ENCODE measurements at regions not wholly inside any gene's neighbourhood (a gene's known extent, or its start where the extent isn't known, plus 50 kb on each side); places are given as distances from the start of the nearest gene placed in this dataset.

DNA sequence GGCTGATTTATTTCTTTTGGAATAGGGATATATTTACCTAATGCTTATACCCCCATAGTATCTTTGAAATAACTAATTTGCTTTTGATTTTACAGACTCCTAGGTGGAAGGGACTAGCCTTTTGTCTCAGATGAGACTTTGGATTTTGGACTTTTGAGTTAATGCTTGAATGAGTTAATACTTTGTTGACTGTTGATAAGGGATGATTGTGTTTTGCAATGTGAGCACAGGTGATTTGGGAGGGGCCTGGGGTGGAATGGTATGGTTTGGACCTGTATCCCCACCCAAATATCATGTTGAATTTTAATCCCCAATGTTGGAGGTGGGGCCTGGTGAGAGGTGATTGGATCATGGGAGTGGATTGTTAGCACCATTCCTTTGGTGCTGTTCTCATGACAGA lies 117.4 kb upstream of the ZC4H2 start:
- TF ChIP-seq, protein P1, sequence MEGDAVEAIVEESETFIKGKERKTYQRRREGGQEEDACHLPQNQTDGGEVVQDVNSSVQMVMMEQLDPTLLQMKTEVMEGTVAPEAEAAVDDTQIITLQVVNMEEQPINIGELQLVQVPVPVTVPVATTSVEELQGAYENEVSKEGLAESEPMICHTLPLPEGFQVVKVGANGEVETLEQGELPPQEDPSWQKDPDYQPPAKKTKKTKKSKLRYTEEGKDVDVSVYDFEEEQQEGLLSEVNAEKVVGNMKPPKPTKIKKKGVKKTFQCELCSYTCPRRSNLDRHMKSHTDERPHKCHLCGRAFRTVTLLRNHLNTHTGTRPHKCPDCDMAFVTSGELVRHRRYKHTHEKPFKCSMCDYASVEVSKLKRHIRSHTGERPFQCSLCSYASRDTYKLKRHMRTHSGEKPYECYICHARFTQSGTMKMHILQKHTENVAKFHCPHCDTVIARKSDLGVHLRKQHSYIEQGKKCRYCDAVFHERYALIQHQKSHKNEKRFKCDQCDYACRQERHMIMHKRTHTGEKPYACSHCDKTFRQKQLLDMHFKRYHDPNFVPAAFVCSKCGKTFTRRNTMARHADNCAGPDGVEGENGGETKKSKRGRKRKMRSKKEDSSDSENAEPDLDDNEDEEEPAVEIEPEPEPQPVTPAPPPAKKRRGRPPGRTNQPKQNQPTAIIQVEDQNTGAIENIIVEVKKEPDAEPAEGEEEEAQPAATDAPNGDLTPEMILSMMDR (IDR thresholded peaks at IDR 0.05 in 4 of 5, conservative IDR thresholded peaks at IDR 0.05 in 1 of 5) = no peak
- TF ChIP-seq POLR2A (IDR thresholded peaks at IDR 0.05) = no peak

All from gastrocnemius medialis (tissue), 4 donors.